HCT116 (cell line): ENCODE measurements at regions not wholly inside any gene's neighbourhood (a gene's known extent, or its start where the extent isn't known, plus 50 kb on each side); places are given as distances from the start of the nearest gene placed in this dataset.

Experiments
- ATAC-seq: fragments of 200-7000 bp; cut with Tn5 transposase; 2 replicates; pipeline ENCODE4 v1.9.1; 2020; ENCODE audit warnings: mild to moderate bottlenecking, moderate library complexity
- BruUV-seq: library from RNA; stranded (reverse); fragments of 400-500 nt; replicated peaks from 2 replicates; lab custom pipeline; 2021; lab: Mats Ljungman, UMichigan
- CTCF ChIA-PET: fragments of 300-600 bp; sonication (Branson Sonifier 250); formaldehyde crosslinking; loops from one replicate; lab custom pipeline; 2021; ENCODE audit warnings: antibody characterized with exemption; lab: Charles Lee
- POLR2A ChIA-PET: fragments of 300-600, 350-600 bp; sonication (Branson Sonifier 250); formaldehyde crosslinking; loops from one replicate; lab custom pipeline; 2021; ENCODE audit warnings: antibody characterized with exemption; lab: Charles Lee
- RAD21 ChIA-PET, 2 experiments: fragments of 300-600 bp; sonication (Branson Sonifier 250); formaldehyde crosslinking; loops; one replicate each; lab custom pipeline; 2023; ENCODE audit warnings: low total read pairs in 2 of 2; ENCODE audit not compliant: uncharacterized antibody in 2 of 2, unreplicated experiment in 2 of 2, low non-redundant PET in 1 of 2; lab: Charles Lee
- DNase-seq: peaks from one replicate; pipeline ENCODE4 v3.0.0-alpha.2; 2010; ENCODE audit warnings: low read depth, low spot score
- H2AFZ ChIP-seq: fragments of 200-600 bp; shearing (Covaris generic), sonication (generic); 2 replicates; pipeline ENCODE4 v1.6.1; 2017; ENCODE audit warnings: low read depth, mixed run types, mixed read lengths, antibody characterized with exemption, low read length; ENCODE audit not compliant: poor library complexity, severe bottlenecking
- H3K27ac ChIP-seq: 2 replicates; pipeline ENCODE4 v1.5.1; 2012; ENCODE audit warnings: low read depth, low read length
- H3K27me3 ChIP-seq: fragments of 200-600 bp; sonication (generic); 2 replicates; pipeline ENCODE4 v1.6.1; 2016; ENCODE audit warnings: mixed run types, low read length, mixed read lengths; ENCODE audit not compliant: insufficient read depth
- H3K36me3 ChIP-seq, 2 experiments: fragments of 200-500 bp in 1 of 2; fragments of 200-600 bp in 1 of 2; sonication (Bioruptor generic) in 1 of 2; sonication (generic) in 1 of 2; 2 replicates each; pipeline versions ENCODE4 v1.5.1 to v1.6.1; 2014 to 2016; ENCODE audit warnings: low read length in 2 of 2, inconsistent platforms in 1 of 2, mixed read lengths in 1 of 2, mixed run types in 1 of 2; ENCODE audit not compliant: insufficient read depth in 2 of 2, control insufficient read depth in 1 of 2
- H3K4me1 ChIP-seq, 2 experiments: fragments of 200-600 bp in 1 of 2; sonication (generic) in 1 of 2; 2 replicates each; pipeline versions ENCODE4 v1.5.1 to v1.6.1; 2012 to 2017; ENCODE audit warnings: low read length in 2 of 2, inconsistent platforms in 1 of 2, mild to moderate bottlenecking in 1 of 2, mixed read lengths in 1 of 2, mixed run types in 1 of 2, moderate library complexity in 1 of 2; ENCODE audit not compliant: insufficient read depth in 2 of 2, control insufficient read depth in 1 of 2
- H3K4me2 ChIP-seq: fragments of 200-600 bp; sonication (generic); 2 replicates; pipeline ENCODE4 v1.6.1; 2017; ENCODE audit warnings: mixed run types, low read length, mixed read lengths
- H3K4me3 ChIP-seq, 2 experiments: fragments of 200-600 bp in 1 of 2; sonication (generic) in 1 of 2; replicated peaks in 1 of 2; 2 replicates each; pipeline ENCODE4 v1.5.1; 2011 to 2016; ENCODE audit warnings: low read length in 2 of 2, control low read depth in 1 of 2, low read depth in 1 of 2, mild to moderate bottlenecking in 1 of 2, mixed read lengths in 1 of 2, mixed run types in 1 of 2
- H3K79me2 ChIP-seq: fragments of 200-600 bp; sonication (generic); 2 replicates; pipeline ENCODE4 v1.6.1; 2017; ENCODE audit warnings: mild to moderate bottlenecking, mixed run types, low read length, moderate library complexity, mixed read lengths; ENCODE audit not compliant: insufficient read depth
- H3K9ac ChIP-seq: fragments of 200-600 bp; sonication (generic); 2 replicates; pipeline ENCODE4 v1.6.1; 2016; ENCODE audit warnings: low read length, mixed read lengths
- H3K9me2 ChIP-seq: fragments of 200-600 bp; sonication (generic), shearing (Covaris generic); 2 replicates; pipeline ENCODE4 v1.6.1; 2017; ENCODE audit warnings: mixed run types, mild to moderate bottlenecking, moderate library complexity; ENCODE audit not compliant: insufficient read depth
- H3K9me3 ChIP-seq, 2 experiments: fragments of 200-500 bp in 1 of 2; fragments of 200-600 bp in 1 of 2; sonication (Bioruptor generic) in 1 of 2; sonication (generic) in 1 of 2; 2 replicates each; pipeline ENCODE4 v1.6.1; 2014 to 2017; ENCODE audit warnings: low read length in 2 of 2, mixed read lengths in 2 of 2, inconsistent platforms in 1 of 2, low read depth in 1 of 2, mild to moderate bottlenecking in 1 of 2, mixed run types in 1 of 2, moderate library complexity in 1 of 2; ENCODE audit not compliant: control insufficient read depth in 1 of 2, insufficient read depth in 1 of 2
- H4K20me1 ChIP-seq: fragments of 200-600 bp; sonication (generic), shearing (Covaris generic); 2 replicates; pipeline ENCODE4 v1.6.1; 2017; ENCODE audit warnings: mixed run types, mild to moderate bottlenecking, moderate library complexity; ENCODE audit not compliant: insufficient read depth
- EGR1 ChIP-seq: IDR thresholded peaks from 2 replicates; pipeline ENCODE4 v1.6.1; 2012; ENCODE audit warnings: low read depth
- FOSL1 ChIP-seq: IDR thresholded peaks from 2 replicates; pipeline ENCODE4 v1.6.1; 2012; ENCODE audit warnings: low read depth
- JUND ChIP-seq: IDR thresholded peaks from 2 replicates; pipeline ENCODE4 v1.6.1; 2012
- REST ChIP-seq: IDR thresholded peaks from 2 replicates; pipeline ENCODE4 v1.6.1; 2012; ENCODE audit warnings: low read depth
- SIN3A ChIP-seq: IDR thresholded peaks from 2 replicates; pipeline ENCODE4 v1.6.1; 2012; ENCODE audit warnings: low read depth
- SP1 ChIP-seq: IDR thresholded peaks from 2 replicates; pipeline ENCODE4 v1.6.1; 2012; ENCODE audit warnings: low read depth
- intact Hi-C: fragments of 100-400 bp; cut with micrococcal nuclease; formaldehyde crosslinking; loops from 2 replicates; pipeline ENCODE4 v1.10.0; 2022

- H3K9ac ChIP-seq = no peak overlapping the region
- no peak overlapping the region for H3K4me2 ChIP-seq
- RAD21 ChIA-PET = no interaction called here
- no peaks in the 10 kb centered on the region for H3K36me3 ChIP-seq
- H3K4me3 ChIP-seq = no peak overlapping the region
- H3K27me3 ChIP-seq = no peaks in the 10 kb centered on the region
- H3K9me2 ChIP-seq = no peaks in the 10 kb centered on the region
- no peaks in the 10 kb centered on the region for H3K9me3 ChIP-seq
- no peaks in the 10 kb centered on the region for H3K79me2 ChIP-seq
- no peak overlapping the region for H2AFZ ChIP-seq
- TF ChIP-seq SIN3A (no peak), FOSL1 (no peak), REST (no peak), EGR1 (no peak), JUND (no peak), SP1 (no peak)
- TF ChIP-seq, all 23 proteins: peak for 0
- no TSS peak for BruUV-seq
- intact Hi-C loops = no loop called here
- CTCF ChIA-PET = interaction anchor here (1.3 kb wide), 1 partner anchor 185 kb away, joined by 3 read pairs; no protein-coding TSS in a partner anchor
- ATAC-seq = peak; percentile 36; the same call in 1 of the 2 replicates
- Histone ChIP-seq H3K27ac (no peak overlapping the region), H3K4me1 (peaks cover 0 to 4% of the 10 kb centered on the region in 2 experiments; a peak in 1 of 4 replicates), H4K20me1 (no peaks in the 10 kb centered on the region)
- no peak for DNase-seq
- POLR2A ChIA-PET = no interaction called here
Observed at GRCh38 chr2:118231759-118232158, 143.5 kb downstream of the INSIG2 start.
